Left forelimb (tissue), 1 donor: ENCODE measurements at regions not wholly inside any gene's neighbourhood (a gene's known extent, or its start where the extent isn't known, plus 50 kb on each side); places are given as distances from the start of the nearest gene placed in this dataset.

Source experiments
- DNase-seq: peaks from one replicate; pipeline ENCODE4 v3.0.0-alpha.2; 2018; ENCODE audit warnings: low spot score

- no peak for DNase-seq
Measured at GRCh38 chr18:51933903-51934302, 406.1 kb upstream of the DCC start.

DNA sequence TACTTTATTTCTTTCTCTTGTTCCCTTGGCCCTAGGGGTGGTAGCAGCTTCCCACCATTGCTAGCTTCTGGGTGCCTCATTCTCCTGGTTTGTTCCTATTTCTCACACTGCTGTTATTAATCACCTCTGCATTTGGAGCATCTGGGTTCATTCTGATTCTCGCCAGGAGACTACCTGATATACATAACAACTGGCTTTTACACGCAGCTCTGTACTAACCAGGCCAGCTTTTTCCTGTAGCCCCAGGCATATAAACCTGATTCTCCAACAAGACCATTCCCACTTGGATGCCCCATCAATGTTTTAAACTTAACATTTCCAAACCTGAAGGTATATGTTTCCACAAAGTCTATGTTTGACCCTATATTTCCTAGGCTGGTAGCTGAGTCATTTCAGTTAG is 403.9 kb upstream of the DCC start:
- DNase-seq, result no peak

- DNase-seq, result no peak
Measured at GRCh38 chr18:51941999-51942398, 398.0 kb upstream of the DCC start.

- DNase-seq, result no peak
Measured at GRCh38 chr18:51943281-51943680, 396.7 kb upstream of the DCC start.

DNA sequence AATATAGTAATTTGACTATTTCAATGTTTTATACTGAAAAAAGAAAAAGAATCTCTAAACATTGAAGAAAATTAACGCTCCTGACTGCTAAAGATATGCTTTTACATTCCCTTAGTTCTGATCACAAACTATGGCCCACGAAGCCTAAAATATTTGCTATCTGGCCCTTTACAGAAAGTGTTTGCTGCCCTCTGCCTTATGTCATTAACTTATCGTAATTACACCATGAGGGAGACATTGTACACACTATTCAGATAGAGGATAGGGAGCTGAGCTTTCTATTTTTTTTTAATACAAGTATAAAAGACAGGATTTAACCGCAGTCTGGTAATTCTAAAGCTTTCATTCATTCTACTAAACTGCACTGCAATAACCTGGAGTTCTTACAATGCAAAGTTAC is 393.1 kb upstream of the DCC start:
- no peak for DNase-seq

DNA sequence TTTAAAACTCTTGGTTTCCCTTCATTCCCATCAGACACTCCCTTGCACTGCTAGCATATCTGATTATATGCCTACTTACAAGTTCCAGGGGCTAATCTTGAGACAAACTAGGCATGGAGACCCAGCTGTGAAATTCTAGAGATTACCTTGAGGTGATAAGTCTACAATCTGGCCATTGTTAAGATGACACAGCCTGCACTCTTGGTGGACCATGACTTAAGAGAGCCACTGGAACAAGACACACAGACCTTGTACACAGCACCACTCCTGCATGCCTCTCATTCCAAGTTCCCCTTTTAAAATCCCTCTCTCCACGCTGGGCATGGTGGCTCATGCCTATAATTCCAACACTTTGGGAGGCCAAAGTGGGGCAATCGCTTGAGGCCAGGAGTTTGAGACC is 387.2 kb upstream of the DCC start:
- DNase-seq, result no peak

GRCh38 chr18:51953521-51953920 is 386.5 kb upstream of the DCC start:
- DNase-seq, result no peak

GRCh38 chr18:51955136-51955535 is 384.9 kb upstream of the DCC start:
- DNase-seq, result no peak

DNA sequence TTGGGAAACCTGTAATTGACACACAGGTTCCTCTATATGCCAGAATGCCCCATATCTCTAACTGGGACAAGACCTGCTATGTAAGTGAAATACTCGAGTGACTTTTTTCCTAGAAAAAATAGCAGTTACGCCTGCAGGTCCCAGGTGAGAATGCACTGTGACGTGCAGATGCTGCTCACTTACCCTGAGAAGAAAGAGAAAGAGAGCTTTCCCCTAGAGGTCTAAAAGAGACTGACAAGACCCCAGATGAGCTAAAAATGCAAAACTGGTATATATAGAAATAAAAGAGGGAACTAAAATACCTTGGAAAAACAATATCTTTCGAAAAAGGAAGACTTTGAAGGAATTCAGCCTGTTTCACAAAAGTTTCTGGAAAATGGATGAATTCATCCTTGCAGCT is 383.0 kb upstream of the DCC start:
- no peak for DNase-seq

DNA sequence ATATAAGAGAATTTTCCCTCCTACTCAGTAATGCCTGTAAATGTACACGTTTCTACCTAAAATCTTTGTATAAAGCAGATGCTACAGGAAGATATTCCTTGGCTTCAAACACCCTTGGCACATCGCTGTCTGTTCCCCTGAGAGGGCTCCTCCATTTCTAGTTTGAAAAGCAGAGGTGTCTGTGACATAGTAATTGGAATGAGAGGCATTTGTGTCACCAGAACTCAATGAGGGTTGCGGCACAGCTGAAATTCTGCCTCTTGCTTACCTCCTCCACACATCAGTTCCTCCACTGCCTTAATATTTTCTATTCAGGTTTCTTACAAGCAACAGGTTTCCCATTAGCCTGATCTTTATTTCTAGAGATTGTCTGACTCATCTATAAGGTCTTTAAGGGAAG is 359.9 kb upstream of the DCC start:
- DNase-seq, result no peak

DNA sequence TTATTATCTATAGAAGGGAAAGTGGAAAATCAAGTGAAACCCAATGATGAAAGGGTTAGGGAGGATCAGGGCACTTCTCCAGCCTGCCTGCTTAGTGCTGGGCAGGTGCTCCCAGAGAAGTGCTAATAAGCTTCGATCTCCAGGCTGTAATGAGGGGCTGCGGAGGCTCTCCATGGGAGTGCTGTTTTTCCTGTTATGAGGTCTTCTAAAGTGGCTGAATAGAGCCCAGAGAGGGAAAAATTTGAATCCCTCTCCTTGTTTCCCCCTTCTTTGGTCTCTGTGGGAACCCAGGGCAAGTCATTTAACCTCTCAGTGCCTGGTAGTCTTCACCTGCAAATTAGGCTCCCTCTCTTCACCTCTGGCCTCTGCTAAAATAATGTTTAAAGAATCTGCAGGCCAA is 351.7 kb upstream of the DCC start:
- no peak for DNase-seq

- DNase-seq, result no peak
Measured at GRCh38 chr18:51997129-51997528, 342.9 kb upstream of the DCC start.

DNA sequence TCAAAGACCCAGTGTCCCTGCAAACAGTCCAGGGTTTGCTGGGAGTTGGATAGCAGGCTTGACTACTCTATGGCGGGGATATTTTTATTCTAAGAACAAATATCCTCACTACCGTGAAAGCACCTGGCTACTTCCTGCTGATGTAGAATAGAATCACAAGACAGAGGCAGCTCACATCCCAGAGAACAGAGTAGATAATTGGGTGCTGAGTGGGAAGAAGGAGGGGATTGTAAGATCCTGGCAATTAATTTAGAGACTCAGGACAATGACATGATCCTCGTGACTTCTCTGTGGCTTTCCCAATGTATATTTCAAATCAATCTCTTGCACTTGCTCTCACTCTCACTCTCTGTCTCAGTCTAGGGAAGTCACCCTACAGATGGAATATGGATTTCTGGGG is 341.9 kb upstream of the DCC start:
- no peak for DNase-seq

DNA sequence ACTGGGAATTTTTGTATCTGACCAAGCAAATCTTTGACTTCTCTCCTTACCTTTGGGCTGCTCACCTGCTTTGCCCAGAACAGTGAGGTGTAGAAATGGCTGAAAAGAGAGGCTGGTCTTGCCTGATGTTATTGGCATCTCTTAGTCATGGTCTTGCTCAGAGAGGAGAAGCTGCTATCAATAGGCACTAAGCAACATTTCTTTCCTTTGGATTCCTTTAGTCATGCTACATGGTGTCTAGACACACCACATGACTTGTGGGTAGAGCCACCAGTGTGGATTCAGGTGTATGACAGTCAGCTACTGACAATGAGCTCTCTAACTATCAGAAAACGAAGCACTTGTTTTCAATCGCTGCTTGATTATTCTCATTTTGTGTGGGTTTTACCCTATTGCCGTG is 341.3 kb upstream of the DCC start:
- DNase-seq, result no peak

GRCh38 chr18:51999351-51999750 is 340.6 kb upstream of the DCC start:
- no peak for DNase-seq

- DNase-seq, result no peak
Measured at GRCh38 chr18:52000435-52000834, 339.6 kb upstream of the DCC start.

DNA sequence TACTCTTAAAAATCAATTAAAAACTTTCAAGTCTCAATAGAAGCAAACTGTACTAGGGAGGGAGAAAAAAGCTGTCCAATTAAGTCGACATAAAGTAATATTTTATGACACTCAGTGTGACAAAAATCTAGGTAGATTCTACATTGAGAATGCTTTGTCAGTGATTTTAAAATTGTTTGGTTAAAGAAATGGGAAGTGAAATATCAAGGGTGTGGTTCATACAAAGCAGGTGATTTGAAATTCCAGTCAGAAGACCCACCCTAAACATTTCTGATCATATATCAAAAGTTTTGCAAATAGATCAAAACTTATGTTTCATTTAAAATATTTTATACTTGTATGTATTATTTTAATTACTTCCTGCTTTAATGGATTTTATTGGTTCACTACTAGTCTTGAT is 338.9 kb upstream of the DCC start:
- no peak for DNase-seq

DNA sequence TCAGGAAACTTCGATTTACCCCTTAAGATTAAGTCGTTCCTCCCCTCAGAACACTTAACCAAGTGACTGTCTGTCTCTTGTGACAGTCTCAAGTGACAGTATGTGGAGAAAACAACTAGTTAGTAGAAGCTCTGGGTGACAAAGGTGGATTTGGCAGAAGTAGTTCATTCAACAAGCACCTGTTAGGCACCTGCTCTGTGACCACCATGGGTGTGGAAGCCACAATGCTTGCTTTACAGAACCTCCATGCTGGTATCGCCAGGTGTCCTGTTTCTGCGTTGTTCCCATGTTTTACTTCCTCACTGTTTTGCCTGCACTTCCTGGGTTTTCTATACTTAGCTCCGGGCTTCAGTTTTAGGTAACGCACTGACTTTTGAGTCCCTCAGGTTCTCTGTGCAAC is 337.4 kb upstream of the DCC start:
- no peak for DNase-seq

DNA sequence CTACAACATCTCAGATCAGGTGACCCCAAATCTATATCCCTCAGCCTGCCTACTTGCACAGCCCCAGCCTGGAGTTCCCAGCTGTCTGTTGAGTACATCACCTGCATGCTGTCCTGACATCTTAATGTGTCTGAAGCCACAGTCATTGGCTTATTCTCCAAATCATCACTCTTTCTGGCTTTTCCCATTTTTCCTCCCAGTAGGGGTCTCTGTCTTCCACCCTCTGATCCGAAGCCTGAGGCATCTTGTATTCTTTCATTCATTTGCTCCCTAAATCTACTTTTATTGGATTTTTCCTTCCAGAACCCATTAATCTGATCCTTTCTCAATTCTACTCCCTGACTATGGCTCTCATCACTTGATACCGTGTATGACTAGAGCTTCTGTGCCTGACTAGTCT is 332.9 kb upstream of the DCC start:
- no peak for DNase-seq

- DNase-seq, result no peak
Measured at GRCh38 chr18:52008330-52008729, 331.7 kb upstream of the DCC start.

DNA sequence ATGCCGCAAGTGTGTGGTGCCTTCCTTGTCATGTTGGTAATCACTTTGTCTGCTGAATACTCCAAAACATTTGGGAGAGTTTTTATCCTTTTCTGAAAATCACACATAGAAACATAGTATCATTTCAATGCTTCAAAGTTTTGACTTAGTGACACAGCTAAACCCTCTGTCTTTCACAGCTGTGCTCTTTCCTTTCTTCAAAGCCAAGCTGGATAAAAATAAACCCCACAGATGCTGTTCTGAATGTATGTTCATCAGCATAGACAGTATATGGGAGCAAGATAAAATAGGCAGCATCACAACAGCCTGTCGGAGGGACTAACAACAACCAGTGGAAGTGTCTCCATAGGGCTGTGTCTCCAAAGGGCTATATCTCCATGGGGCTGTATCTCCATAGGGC is 331.3 kb upstream of the DCC start:
- DNase-seq, result no peak

DNA sequence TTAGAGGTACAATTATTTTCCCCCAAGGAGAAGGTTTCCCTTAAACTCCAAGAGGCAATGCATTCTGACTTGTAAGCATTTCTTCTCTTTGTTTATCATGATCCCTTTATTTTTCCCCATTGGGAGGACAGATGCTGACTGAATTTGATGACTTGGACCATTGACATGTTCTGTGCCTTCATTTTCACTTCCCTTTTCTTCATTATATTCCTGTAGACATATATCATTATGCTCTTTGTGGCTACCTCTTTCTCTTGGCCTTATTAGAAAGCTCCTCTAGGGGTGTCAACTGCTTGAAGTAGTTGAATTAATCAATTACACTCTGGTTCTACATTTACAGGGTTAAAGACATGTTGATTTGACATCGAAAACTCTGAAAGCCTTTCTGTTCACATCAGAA is 330.0 kb upstream of the DCC start:
- no peak for DNase-seq

GRCh38 chr18:52045946-52046675 is 293.9 kb upstream of the DCC start:
- DNase-seq, result no peak

DNA sequence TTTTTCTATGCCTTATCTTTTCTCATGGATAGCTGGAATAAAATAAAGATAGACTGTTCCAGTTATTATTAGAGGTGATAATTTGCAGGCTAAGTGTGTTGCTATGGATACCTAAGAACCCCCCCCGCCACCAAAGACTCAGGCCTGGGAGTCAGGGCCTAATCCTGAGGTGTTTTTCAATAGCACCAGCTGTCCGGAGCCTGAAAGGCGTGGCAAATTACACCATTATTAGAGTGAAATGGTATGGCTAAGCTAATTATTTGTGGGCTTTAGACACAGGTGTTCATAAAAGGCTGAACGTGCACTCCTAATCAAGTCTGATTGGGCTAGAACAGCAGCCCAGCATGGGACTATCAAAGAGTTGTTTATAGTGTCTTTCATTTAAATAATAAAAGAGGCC is 293.2 kb upstream of the DCC start:
- DNase-seq, result no peak

GRCh38 chr18:52054324-52054723 is 285.7 kb upstream of the DCC start:
- DNase-seq, result no peak
